NOMO-1 (cell line): ENCODE measurements at regions not wholly inside any gene's neighbourhood (a gene's known extent, or its start where the extent isn't known, plus 50 kb on each side); places are given as distances from the start of the nearest gene placed in this dataset.
"Not testable (repeated sequence)": the region's sequence is repeated elsewhere in the genome, so short reads cannot be mapped to it uniquely, and the experiment has no call there.

Source experiments
- DNase-seq, 2 experiments: peaks; one replicate each; lab custom pipeline; 2025; ENCODE audit not compliant: unreplicated experiment in 2 of 2; lab: John Stamatoyannopoulos, UW

DNA sequence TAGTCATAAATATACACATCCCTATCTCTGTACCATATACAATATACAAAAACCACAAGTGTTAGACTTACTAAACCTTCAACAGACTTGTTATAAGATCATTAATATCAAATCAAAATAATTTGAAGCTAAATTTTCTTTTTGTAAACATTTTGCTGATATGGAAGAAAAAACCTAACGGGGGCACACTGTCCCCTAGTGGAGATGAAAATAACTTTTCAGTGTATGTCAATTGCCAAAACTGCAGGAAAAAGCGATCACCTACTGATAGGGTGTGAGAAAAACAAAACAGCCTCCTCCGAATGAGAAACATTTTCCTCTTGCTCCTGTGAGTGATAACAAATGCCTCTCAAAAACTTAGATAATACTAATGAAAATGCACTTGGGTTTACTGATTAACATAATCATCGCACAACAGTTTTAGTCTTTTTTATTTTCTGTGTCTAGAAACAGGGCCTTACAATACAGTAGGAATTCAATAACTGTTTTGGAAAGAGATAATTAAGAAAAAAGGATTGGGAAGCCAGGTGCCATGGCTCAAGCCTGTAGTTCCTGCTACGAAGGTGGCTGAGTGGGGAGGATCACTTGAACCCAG is 322.7 kb downstream of the CRPPA start:
- no peak for DNase-seq

DNA sequence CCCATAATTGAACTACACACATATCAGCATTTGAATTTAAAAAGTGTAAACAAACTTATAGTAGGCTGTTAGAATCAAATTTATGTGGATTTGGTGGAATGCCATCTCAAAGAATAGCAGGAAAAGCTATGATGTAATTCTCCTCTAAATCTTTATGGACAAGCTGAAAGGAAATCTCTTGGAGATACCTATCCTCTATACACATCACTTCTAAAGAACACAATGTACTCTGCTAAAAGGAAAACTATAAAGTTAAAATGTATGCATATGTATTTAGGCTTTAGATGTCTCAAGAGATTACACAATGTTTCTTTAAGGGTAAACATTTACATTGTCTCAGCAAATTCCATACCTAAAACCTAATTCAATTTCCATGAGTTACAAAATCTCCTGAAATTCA is 323.3 kb downstream of the CRPPA start:
- no peak for DNase-seq

DNA sequence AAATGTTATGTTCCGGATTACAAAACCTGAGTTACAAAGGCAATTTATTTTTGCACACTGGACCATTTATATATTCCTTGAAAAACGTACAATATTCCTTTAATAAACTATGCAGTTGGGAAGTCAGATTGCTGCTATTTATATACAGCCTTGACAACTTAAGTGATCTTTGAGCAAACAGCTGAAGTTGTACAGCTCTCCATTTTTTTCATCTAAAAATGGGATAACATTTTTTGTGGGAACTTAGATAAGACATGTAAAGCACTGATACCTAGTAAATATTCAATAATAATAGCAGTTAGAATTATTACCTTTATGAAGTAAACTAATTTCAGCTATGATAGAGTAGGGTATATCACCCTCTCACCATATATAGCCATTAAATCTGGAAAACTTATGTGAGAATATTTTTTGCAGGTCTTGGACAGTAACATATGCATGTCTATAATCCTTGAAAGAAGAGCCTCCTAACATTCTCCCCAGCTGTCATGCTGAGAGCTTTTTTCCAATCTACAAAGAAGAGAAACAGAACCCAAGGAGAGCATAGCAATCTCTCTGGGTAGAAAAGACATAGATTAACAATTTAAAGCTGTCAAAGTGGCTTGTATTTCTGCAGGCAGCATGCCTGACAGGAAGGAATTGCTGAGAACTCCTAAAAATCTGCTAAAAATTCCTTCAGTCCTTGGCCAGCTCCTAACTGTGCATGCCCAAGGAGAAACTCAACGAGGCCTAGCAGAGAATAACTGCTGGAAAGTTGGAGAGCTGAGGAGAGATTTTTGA is 326.0 kb downstream of the CRPPA start:
- DNase-seq, result no peak

DNA sequence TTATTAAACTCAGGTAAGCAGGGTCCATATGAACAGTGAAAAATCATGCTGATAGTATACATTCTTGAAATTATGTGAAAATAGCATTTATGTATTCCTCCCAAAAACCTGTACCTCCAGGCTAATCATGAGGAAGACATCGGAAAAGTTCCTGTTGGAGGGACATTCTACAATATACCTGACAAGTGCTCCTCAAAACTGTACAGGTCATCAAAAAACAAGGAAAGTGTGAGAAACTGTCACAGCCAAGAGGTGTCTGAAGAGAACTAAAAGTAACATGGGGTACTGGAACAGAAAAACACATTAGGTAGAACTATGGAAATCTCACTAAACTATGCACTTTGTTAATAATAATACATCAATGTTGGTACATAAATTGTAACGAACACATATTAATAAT is 326.7 kb downstream of the CRPPA start:
- no peak for DNase-seq

DNA sequence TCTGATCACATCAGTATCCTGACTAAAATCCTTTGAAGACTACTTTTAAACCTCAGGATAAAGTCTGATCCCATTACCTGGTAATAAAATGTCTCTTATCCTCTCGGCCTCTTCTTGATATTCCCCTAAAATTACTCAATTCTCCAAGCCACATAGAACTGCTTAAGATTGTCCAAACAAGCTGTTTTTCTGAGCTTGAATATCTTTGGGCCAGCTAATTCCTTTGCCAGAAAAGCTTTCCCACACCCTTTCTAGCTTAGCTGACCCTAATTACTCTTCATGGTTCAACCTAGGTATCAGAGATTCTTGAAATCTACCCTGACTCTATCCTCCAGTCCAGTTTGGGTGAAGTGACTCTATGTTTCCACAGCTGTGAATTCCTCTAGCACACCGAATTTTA is 328.6 kb downstream of the CRPPA start:
- no peak for DNase-seq

DNA sequence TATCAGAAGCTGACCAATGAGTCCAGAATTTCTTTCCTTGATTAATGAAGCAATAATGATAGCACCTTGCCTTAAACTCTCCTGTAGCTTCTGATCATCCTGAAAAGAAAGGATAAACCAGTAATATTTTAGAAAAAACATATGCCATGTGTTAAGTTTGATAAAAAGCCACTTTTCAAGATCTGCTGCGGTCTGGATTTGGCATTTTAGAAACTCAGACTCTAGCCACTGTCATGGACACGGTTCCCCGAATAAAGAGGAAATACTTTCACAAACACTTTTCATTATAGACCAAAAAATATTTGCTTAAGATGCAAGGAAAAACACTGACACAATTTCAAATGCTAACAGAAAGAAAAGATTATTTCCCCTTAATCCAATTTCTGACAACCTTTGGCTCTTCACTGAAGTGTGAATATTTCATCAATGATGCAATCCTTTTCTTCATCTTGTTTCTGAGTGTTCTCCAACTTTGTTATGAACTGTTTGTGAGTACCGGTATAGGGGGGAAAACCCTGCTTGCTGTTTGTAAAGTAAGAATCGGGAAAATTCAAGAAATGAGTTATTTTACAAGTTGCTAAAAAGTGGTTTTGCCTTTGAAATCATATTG is 329.5 kb downstream of the CRPPA start:
- DNase-seq, result no peak

DNA sequence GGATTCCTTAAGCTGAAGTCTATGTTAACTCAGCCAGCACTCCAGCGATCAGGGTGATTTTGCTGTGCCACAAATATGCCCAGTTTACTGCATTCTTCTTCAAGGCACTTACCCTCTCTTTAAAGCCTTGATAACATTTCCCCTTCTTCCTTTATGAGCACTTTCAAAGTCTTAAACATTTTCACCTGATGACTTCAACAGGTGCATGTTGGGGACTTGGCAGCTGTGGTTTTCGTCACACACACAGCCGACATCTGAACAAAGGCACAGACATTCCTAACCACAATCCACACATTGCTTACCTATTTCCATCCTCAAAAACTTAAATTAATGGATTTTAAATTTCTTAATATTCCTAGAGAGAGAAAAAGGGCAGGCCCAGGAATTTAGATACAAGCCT is 331.5 kb downstream of the CRPPA start:
- no peak for DNase-seq

DNA sequence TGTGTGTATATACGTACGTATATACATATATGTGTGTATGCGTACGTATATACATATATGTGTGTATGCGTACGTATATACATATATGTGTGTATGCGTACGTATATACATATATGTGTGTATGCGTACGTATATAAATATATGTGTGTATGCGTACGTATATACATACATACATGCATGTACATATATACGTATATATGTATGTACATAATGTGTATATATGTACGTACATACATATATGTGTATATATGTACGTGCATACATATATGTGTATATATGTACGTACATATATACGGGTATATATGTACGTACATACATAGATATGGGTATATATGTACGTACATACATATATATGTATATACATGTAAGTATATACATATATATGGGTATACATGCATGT is 332.1 kb downstream of the CRPPA start:
- DNase-seq, result no peak

DNA sequence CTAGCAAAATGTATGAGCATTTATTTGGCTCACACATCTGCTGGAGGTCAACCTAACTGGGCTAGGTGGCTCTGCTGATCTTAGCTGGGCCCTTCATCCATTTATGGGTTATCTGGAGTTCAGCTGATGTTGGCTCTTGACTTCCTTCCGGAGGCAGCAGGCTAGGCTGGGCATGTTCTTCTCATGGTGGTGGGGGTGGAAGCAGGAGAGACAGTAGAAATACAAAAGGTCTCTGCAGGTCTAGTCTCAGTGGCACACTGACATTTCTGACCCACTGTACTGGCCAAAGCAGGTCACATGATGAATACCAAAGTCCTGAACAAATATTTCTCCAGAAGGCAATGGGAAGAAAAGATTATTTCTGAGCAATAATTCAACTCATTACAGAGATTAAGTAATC is 334.6 kb downstream of the CRPPA start:
- no peak for DNase-seq

DNA sequence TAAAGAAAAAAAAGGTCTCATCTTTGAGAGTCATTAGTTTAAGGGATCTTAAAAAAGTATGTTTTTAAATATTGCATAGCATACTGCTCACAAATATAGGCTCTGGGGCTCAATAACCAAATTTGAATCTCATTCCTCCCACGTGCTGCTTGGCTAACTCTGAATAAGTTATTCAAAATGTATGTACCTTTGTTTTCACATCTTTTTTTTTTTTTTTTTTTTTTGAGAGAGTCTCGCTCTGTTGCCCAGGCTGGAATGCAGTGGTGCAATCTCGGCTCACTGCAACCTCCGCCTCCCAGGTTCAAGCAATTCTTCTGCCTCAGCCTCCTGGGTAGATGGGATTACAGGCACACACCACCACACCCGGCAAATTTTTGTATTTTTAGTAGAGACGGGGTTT is 335.6 kb downstream of the CRPPA start:
- not testable (repeated sequence) for DNase-seq

DNA sequence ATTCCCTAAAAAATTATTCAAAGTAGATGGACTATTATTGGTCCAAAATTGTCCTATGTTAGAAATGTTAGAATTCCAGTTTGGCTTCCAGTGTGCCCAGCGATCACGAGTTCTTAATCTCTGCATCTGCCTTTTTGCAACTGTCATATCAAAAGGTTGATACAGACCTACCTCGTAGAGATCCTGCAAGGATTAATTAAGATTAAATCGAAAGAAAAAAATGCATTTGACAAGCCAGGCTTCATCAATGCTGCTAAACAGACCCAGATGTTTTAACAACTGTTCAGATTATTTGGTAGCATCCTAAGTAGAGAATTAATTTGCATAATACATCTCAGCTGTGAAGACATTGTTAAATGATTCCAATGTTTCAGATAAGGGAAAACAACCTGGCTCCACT is 336.5 kb downstream of the CRPPA start:
- DNase-seq, result no peak

DNA sequence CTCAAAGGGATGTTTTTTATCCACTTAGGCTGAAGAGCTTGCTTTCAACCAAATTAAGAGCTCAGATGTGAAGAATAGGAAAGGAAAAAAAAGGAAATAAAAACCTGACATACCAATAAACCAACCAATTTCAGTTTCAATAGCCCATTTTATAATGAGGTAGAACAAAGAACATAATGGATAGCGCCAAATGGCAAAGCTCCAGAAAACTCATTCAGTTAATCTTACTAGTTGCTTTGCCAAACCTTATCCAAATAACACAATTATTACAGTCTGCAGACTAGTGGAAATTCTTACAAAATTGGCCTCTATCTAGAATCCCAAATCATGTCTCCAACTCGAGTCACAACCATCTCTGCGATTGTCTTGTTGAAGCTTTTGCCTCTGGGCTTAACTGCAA is 337.0 kb downstream of the CRPPA start:
- no peak for DNase-seq

DNA sequence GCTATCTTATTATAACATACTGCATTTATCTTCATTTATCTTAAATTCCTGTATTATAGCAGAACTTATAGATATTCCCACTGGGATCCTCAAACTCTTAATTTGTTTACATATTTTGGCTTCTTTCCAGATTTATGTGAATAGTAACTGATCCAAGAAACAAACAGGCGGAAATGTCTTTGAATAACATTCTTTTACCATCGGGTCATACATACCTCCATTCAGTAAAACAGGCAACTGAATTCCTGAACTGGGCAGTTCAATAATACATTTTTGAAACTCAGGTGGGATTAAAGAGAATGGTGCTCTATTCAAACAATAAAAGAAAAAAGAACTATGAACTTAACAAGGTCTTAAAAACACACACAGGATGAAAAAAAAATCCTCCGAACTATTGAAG is 337.4 kb downstream of the CRPPA start:
- DNase-seq, result no peak

DNA sequence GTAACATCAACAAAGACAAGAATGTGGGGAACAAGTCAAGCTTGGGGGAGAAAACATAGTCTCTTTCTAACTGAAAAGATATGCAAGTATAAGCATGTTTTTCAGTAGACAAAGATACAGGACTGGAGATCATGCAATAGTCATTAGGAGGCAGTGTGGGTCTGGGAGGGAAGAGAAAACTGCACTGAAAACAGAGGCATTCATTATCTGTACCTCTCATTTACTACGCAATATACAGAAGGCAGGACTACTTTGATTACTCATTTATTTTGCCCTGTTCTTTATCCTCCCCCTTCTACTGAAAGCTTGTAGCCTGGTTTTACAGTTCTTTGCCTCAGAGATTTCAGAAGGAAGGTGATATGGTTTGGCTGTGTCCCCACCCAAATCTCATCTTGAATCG is 341.2 kb downstream of the CRPPA start:
- DNase-seq, result no peak

DNA sequence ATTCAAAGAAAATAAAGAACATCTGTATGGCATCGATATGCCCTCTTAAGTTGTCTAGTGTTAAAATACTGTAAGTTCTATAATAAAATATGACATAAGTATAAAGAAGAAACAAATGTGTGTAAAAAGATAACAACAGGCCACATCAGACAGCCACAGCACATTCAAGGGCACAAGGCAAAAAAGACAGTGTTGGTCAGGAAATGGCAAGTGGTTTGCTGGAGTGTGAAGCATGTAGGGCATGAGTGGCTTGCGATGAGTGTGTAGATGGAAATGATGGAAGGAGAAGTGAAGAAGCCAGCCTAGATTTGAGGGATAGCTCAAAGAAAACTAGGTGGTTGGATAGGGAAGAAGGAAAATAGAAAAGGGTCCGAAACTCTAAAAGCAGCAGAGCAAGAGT is 341.6 kb downstream of the CRPPA start:
- DNase-seq, result no peak

DNA sequence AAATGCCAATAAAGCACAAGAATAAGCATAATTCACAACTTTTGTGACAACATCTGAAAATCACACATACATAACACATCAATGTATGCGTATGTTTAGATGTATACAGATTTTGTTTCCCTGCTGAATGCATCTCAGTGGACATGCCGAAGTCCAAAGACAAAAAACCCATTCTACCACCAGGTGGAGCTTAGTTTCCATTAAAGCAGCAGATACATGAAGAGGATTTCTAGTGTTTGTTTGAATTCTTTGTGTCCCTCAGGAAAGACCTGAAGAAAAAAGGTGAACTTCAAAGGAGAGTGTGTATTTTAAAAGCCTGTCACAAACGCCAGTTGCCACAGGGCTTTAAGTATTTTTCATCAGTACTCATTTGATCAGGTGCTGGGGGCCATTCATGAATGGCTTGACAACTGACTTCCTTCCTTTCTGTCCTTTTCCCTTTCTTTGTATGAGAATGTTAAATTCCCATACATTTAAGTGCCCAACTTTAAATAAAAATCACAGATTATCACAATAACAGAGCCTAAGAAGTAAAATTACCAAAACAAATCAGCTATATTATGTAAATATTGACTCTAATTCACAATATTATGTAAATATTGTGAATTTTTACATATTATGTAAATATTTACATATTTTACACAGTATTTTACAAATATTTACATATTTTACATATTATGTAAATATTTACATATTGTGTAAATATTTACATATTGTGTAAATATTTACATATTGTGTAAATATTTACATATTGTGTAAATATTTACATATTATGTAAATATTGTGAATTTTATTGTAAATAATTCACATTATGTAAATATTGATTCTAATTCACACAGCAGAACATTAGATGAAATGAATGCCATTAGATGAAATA is 343.0 kb downstream of the CRPPA start:
- DNase-seq, result peak; percentile 27 to 36

DNA sequence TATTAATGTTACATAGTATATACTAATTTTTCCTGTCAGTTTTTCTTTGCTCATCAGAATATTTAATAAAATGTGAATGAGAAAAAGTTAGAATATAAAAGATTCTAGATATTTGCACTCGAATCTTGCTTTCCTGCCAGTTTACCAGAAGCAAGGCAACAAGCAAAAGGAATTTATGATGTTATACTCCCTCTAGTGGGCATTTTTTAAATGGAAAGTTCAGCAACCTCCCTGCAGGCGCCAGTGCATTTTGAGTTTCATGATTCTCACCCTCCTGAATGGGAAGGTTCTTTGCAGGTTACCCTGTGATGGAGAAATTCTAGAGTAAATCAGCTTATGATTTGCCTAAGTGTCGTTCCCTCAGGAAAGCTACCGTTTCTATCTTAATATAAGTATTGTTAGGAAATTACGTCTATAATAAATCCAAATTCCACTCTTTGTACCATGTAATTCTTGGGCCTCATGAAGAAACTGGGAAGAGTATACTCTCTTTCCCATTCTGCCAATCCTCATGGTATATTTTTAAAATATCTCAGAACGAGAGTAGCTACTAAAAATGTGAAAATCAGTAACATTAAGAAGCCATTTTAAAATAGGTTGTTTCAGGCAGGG is 350.0 kb downstream of the CRPPA start:
- DNase-seq, result peak; percentile 55 to 60

DNA sequence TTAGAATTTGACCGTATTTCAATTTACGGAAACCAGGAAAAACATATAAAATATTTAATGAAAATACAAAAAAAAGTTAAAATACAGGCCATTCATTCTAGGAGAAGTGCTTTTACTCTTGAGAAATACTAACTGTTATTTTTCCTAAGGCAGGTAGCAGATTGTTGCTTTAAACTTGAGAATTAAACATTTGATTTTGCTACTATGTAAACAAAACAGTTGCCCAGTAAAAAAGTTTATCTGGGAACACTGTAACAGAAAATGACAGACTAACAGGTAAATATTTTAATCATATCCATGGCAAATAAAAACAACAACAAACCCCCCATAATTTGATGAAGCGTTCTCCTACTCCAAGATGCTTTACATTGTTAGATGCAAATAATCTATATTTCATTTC is 350.5 kb downstream of the CRPPA start:
- DNase-seq, result no peak

DNA sequence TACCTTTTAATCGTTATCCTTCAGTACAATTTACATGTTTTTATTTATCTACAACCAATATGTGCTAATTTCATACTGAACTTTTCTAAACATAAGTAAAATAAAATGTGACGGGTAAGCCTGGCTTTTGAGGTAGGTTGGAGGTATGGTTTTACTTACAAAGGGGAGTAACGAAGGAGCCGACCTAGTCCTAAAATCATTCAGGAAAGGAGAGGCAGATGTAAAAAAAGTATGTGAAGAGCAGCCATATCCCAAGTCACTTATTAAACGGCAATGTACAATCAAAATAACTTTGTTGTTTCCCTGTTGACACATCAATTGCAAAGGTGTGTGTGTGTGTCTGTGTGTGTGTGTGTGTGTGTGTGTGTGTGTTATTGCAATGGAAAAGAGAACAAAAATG is 351.3 kb downstream of the CRPPA start:
- DNase-seq, result no peak

DNA sequence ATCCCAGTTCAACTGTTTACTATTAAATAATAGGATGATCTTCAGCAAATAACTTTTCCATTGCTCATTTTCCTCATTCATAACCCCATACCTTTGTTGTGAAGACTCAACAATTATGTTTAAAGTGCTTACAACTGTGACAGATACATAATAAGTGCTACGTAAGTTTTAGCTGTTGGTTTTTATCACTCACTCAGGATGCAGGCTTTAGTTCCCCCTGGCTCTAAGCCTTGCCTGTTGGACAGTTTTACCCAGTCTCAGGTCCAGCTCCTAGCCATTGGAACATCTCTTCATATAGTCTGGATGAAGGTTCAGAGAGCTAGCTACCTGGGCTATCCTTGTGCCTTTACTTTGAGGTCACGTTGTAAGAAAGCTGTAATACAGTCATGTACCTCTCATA is 353.2 kb downstream of the CRPPA start:
- DNase-seq, result no peak

DNA sequence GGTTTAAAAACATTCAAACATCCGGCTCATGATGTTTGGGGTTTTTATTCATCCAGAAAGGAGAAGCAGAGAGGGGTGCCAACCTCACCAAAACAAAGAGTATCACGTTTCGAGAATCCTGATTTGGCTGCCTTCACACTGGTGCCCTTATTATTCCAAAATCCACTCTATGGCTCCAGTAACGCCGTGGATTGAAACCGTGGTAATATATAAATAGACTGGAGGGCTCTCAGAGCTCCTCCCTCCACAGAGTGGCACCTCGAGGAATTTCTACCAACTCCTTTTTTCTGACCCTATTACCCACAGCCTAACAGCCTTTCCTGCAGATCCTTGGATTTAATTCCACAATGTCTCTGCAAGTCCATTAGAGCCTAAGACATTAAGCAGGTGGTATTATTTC is 353.6 kb downstream of the CRPPA start:
- no peak for DNase-seq
